Kidney epithelial cell (primary cell): ENCODE measurements at regions not wholly inside any gene's neighbourhood (a gene's known extent, or its start where the extent isn't known, plus 50 kb on each side); places are given as distances from the start of the nearest gene placed in this dataset.

ENCODE experiments used
- DNase-seq: peaks from one replicate; pipeline ENCODE4 v3.0.0-alpha.2; 2010; ENCODE audit warnings: low read depth
- H3K27me3 ChIP-seq: 2 replicates; pipeline ENCODE4 v1.6.0; 2011; ENCODE audit warnings: low read length; ENCODE audit not compliant: control insufficient read depth, insufficient read depth
- H3K36me3 ChIP-seq: 2 replicates; pipeline ENCODE4 v1.5.1; 2011; ENCODE audit warnings: low read length; ENCODE audit not compliant: control insufficient read depth, insufficient read depth
- H3K4me3 ChIP-seq: 2 replicates; pipeline ENCODE4 v1.5.1; 2011; ENCODE audit warnings: low read depth, mild to moderate bottlenecking, control low read depth, low read length
- TF ChIP-seq, protein P1 (sequence below): IDR thresholded peaks from 2 replicates; pipeline ENCODE4 v1.5.1; 2011; ENCODE audit warnings: mild to moderate bottlenecking, moderate library complexity, low read length, control low read depth, inconsistent platforms; ENCODE audit not compliant: insufficient read depth, poor library complexity, severe bottlenecking

DNA sequence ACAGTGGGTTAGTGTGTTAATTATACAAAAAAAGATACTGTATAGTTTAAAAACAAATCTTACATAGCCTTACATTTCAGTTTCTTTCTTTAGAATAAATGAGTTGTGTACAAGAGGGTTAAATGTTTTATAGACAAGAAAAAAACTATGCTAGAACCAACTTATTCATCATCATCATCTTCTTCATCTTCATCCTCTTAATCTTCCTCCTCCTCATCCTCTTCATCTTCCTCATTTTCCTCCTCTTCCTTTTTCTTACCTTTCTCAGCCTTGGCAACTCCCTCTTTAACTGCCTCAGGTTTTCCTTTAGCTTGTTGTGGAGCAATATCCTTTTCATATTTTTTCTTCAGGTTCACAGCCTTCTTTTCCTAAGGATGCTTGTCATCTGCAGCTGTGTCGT is 53.7 kb downstream of the RPS12 start:
- TF ChIP-seq, protein P1, sequence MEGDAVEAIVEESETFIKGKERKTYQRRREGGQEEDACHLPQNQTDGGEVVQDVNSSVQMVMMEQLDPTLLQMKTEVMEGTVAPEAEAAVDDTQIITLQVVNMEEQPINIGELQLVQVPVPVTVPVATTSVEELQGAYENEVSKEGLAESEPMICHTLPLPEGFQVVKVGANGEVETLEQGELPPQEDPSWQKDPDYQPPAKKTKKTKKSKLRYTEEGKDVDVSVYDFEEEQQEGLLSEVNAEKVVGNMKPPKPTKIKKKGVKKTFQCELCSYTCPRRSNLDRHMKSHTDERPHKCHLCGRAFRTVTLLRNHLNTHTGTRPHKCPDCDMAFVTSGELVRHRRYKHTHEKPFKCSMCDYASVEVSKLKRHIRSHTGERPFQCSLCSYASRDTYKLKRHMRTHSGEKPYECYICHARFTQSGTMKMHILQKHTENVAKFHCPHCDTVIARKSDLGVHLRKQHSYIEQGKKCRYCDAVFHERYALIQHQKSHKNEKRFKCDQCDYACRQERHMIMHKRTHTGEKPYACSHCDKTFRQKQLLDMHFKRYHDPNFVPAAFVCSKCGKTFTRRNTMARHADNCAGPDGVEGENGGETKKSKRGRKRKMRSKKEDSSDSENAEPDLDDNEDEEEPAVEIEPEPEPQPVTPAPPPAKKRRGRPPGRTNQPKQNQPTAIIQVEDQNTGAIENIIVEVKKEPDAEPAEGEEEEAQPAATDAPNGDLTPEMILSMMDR = no peak
- no peak overlapping the region for H3K4me3 ChIP-seq
- no peaks in the 10 kb centered on the region for H3K27me3 ChIP-seq
- DNase-seq = no peak
- no peaks in the 10 kb centered on the region for H3K36me3 ChIP-seq

DNA sequence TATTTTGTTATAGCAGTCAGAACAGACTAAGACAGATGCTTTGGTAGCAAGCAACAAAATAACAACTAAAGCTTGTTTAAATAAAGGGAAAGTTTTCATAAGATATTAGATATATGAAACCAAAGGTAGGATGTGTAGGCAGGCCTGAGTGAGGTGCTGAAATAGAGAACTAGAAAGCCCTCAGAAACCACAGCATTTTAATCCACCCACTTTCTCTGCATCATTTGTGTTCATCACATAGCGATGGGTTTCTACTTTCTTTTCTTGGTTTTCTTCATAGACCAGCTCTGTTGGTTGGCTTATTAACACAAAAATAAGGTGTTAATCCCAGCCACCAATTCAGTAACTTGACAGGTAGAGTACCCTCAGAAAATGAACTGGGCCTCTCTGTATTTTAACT is 58.6 kb downstream of the RPS12 start:
- TF ChIP-seq, protein P1 = no peak

DNA sequence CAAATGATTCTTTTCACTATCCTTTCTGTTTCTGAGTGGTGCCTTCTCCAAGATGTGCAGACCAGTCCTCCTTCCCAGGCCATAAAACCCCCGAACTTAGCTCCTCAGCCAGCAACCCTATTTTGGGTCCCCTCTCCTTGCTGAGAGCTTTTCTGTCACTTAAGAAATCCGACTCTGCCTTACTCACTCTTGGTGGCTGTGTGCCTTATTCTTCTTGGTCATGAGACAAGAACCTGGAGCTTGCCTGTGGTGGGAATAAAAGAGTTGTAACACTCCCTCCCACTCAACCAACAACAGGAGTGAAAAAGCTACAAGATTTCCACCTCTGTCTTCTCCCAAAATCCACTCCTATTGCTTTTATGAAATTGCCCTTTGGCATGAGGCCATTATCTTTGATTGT is 62.6 kb downstream of the RPS12 start:
- TF ChIP-seq, protein P1 = no peak
- DNase-seq = no peak

More for the DNA sequence above, 58.6 kb downstream of the RPS12 start:
- Histone ChIP-seq H3K4me3 (no peak overlapping the region), H3K27me3 (no peaks in the 10 kb centered on the region), H3K36me3 (no peaks in the 10 kb centered on the region)
- DNase-seq = no peak

DNA sequence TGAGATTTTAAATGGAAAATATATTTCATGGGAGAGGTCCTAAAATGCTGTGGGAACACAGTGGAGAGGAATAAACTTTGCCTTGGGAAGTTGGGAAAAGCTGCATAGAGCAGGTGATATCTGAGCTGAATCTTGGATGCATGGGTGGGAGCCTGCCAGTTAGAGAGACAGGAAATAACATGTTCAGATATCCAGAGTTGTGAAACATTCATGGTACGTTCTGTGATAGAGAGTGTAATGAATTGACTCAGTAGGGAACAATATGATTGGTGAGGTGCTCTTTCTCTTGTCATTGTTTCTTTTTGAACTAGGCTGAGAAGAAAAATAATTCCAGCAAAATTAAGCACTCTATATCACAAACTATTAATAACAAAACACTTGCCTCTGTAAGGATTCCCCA is 72.8 kb downstream of the RPS12 start:
- TF ChIP-seq, protein P1 = no peak
- DNase-seq = no peak
- no peaks in the 10 kb centered on the region for H3K36me3 ChIP-seq
- no peaks in the 10 kb centered on the region for H3K27me3 ChIP-seq
- H3K4me3 ChIP-seq = no peak overlapping the region

More for the DNA sequence above, 62.6 kb downstream of the RPS12 start:
- no peak overlapping the region for H3K4me3 ChIP-seq
- no peaks in the 10 kb centered on the region for H3K27me3 ChIP-seq
- no peaks in the 10 kb centered on the region for H3K36me3 ChIP-seq

DNA sequence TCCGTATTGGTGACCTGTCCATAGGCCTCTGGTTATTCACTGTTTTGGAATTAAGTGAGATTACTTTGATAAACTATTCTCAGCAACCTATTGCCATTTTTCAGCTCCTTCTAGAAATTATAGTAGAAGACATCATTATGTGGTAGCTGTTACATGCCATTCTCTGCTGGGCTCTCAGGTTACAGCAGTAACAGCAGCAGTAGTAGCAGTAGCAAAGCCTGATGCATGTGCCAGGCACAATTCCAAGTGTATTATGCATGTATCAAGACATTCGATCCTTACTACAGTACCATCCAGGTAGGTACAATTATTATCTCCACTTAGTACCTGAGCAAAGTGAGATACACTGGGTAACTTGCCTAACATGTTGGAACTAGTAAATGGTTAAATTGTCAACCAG is 74.3 kb downstream of the RPS12 start:
- no peaks in the 10 kb centered on the region for H3K27me3 ChIP-seq
- H3K4me3 ChIP-seq = no peak overlapping the region
- TF ChIP-seq, protein P1 = no peak
- no peak for DNase-seq
- H3K36me3 ChIP-seq = no peaks in the 10 kb centered on the region

DNA sequence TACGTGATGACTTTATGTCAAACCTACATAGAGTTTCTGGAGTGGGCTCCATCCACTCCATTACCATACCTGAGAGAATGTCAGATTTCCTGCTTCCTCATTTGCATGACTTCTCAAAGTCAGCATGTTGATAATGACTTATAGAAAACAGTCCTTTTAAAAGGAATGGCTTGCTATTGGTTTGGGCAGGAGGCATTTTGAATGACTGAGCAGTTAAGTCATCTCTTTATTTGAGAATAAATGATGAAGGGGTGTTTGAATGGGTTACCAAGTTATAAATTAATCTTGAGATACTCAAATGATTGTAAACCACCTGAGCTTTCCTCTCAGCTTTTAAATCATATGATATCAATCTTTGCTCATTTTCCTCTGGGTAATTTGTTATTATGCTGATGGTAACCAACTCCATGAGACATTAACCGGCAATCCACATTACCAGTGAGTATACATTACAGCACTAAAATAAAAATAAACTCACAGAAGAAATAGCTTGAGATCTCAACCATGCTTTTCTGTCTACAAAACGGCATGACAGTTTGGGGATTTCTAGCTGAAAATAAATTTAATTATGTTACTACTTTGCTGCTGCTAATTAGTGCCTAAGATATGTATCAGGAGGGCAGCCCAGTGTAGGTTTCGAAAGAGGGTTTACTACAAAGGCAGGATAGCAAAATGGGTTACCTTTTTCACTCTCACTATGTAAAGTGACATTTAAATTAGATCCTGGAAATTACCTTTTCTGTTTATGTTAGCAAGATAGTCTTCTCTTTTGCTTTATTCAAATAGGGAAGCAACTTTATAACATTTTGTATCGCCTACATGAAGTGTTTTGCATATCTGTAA is 78.8 kb downstream of the RPS12 start:
- Histone ChIP-seq H3K27me3 (no peaks in the 10 kb centered on the region), H3K36me3 (no peaks in the 10 kb centered on the region), H3K4me3 (no peak overlapping the region)
- no peak for DNase-seq
- TF ChIP-seq, protein P1 = no peak
